ENCODE measurements at regions not wholly inside any gene's neighbourhood (a gene's known extent, or its start where the extent isn't known, plus 50 kb on each side); places are given as distances from the start of the nearest gene placed in this dataset.

GRCh38 chr2:240255811-240256703, 115.6 kb upstream of the OTOS start:
- no peaks in the 10 kb centered on the region for H3K79me2 ChIP-seq (ENCODE audit: insufficient read depth, low read length)
- peak; percentile 20 for DNase-seq (ENCODE audit: low read depth)
- H4K20me1 ChIP-seq (ENCODE audit: insufficient read depth, low read length): no peaks in the 10 kb centered on the region
- H3K36me3 ChIP-seq (ENCODE audit: insufficient read depth, low read length): no peaks in the 10 kb centered on the region
- Mint-ChIP-seq H3K9me3 (ENCODE audit: unreplicated experiment) (peaks cover 15% of the 10 kb centered on the region), H3K27ac (ENCODE audit: unreplicated experiment) (no peak overlapping the region), H3K36me3 (ENCODE audit: low read depth, unreplicated experiment) (peaks cover 6% of the 10 kb centered on the region), H3K4me3 (ENCODE audit: unreplicated experiment) (no peak overlapping the region), H3K4me1 (ENCODE audit: low read depth, unreplicated experiment) (peaks cover 6% of the 10 kb centered on the region), H3K27me3 (ENCODE audit: low read depth, unreplicated experiment) (peaks cover 42% of the 10 kb centered on the region)
- FAIRE-seq: no peak
- no peaks in the 10 kb centered on the region for H3K9me3 ChIP-seq (ENCODE audit: insufficient read depth, low read depth, low read length)
- no peak overlapping the region for H3K4me3 ChIP-seq (ENCODE audit: insufficient read depth, low read depth, low read length)
- peaks cover under 1% of the 10 kb centered on the region for H3K27me3 ChIP-seq (ENCODE audit: insufficient read depth, low read length)
- H3K4me1 ChIP-seq (ENCODE audit: insufficient read depth, low read length): peaks cover 8% of the 10 kb centered on the region
- no peak for TF ChIP-seq CTCF (IDR thresholded peaks at IDR 0.05; ENCODE audit: insufficient read depth, low read depth, low read length)
- TF ChIP-seq EZH2 (IDR thresholded peaks at IDR 0.05; ENCODE audit: insufficient read depth, low read length): no peak
- H2AFZ ChIP-seq (ENCODE audit: low read depth, low read length): no peak overlapping the region
- no peak overlapping the region for H3K9ac ChIP-seq (ENCODE audit: low read length)
- no peak overlapping the region for H3K4me2 ChIP-seq (ENCODE audit: low read length)
- no peak overlapping the region for H3K27ac ChIP-seq (ENCODE audit: low read depth, low read length)

GRCh38 chr2:240256704-240257637, 116.5 kb upstream of the OTOS start:
- Mint-ChIP-seq H3K9me3 (ENCODE audit: unreplicated experiment) (peaks cover 19% of the 10 kb centered on the region), H3K4me3 (ENCODE audit: unreplicated experiment) (peak overlapping the region; percentile 34), H3K27me3 (ENCODE audit: low read depth, unreplicated experiment) (peaks cover 50% of the 10 kb centered on the region), H3K4me1 (ENCODE audit: low read depth, unreplicated experiment) (peaks cover 6% of the 10 kb centered on the region), H3K27ac (ENCODE audit: unreplicated experiment) (no peak overlapping the region), H3K36me3 (ENCODE audit: low read depth, unreplicated experiment) (peaks cover 7% of the 10 kb centered on the region)
- H3K4me3 ChIP-seq (ENCODE audit: insufficient read depth, low read depth, low read length): no peak overlapping the region
- no peaks in the 10 kb centered on the region for H3K79me2 ChIP-seq (ENCODE audit: insufficient read depth, low read length)
- no peak overlapping the region for H2AFZ ChIP-seq (ENCODE audit: low read depth, low read length)
- no peak overlapping the region for H3K27ac ChIP-seq (ENCODE audit: low read depth, low read length)
- no peaks in the 10 kb centered on the region for H3K9me3 ChIP-seq (ENCODE audit: insufficient read depth, low read depth, low read length)
- FAIRE-seq (no peak), DNase-seq (ENCODE audit: low read depth) (no peak)
- H3K27me3 ChIP-seq (ENCODE audit: insufficient read depth, low read length): peaks cover 2% of the 10 kb centered on the region
- TF ChIP-seq CTCF (IDR thresholded peaks at IDR 0.05; ENCODE audit: insufficient read depth, low read depth, low read length): no peak
- TF ChIP-seq EZH2 (IDR thresholded peaks at IDR 0.05; ENCODE audit: insufficient read depth, low read length): no peak
- no peaks in the 10 kb centered on the region for H4K20me1 ChIP-seq (ENCODE audit: insufficient read depth, low read length)
- no peak overlapping the region for H3K4me2 ChIP-seq (ENCODE audit: low read length)
- H3K9ac ChIP-seq (ENCODE audit: low read length): no peak overlapping the region
- H3K4me1 ChIP-seq (ENCODE audit: insufficient read depth, low read length): no peaks in the 10 kb centered on the region
- H3K36me3 ChIP-seq (ENCODE audit: insufficient read depth, low read length): no peaks in the 10 kb centered on the region

Data from astrocyte (in vitro differentiated cells and primary cell).